Naive thymus-derived CD4-positive, alpha-beta T cell (primary cell): ENCODE measurements at regions not wholly inside any gene's neighbourhood (a gene's known extent, or its start where the extent isn't known, plus 50 kb on each side); places are given as distances from the start of the nearest gene placed in this dataset.

Experiments
- ATAC-seq: fragments of 150-1000 bp; cut with Tn5 transposase; 2 replicates; pipeline ENCODE4 v1.10.0; 2021; ENCODE audit warnings: mild to moderate bottlenecking, moderate library complexity
- CTCF ChIA-PET: fragments of 350-600 bp; sonication (Branson Sonifier 250); formaldehyde crosslinking; loops from one replicate; lab custom pipeline; 2021; ENCODE audit warnings: antibody characterized with exemption; lab: Charles Lee
- POLR2A ChIA-PET: fragments of 350-600 bp; sonication (Branson Sonifier 250); formaldehyde crosslinking; loops from one replicate; lab custom pipeline; 2021; ENCODE audit warnings: antibody characterized with exemption, inconsistent platforms; lab: Charles Lee
- DNase-seq, 9 donors: peaks; one replicate each; pipeline versions ENCODE4 v3.0.0 to v3.0.0-alpha.2; 2020 to 2022; ENCODE audit warnings: mixed read lengths in 1 of 9
- H3K27ac ChIP-seq: one replicate; pipeline ENCODE4 v1.7.0; 2013; ENCODE audit warnings: mild to moderate bottlenecking, low read depth, low read length, moderate library complexity
- H3K27me3 ChIP-seq, 2 donors: one replicate each; pipeline ENCODE4 v1.7.0; 2013; ENCODE audit warnings: low read length in 2 of 2, mild to moderate bottlenecking in 2 of 2, moderate library complexity in 2 of 2; ENCODE audit not compliant: control insufficient read depth in 2 of 2, insufficient read depth in 2 of 2
- H3K36me3 ChIP-seq, 3 experiments: 1 replicate in 2 of 3; 2 replicates in 1 of 3; pipeline ENCODE4 v1.7.0; 2013; ENCODE audit warnings: low read length in 3 of 3, mild to moderate bottlenecking in 3 of 3, moderate library complexity in 1 of 3; ENCODE audit not compliant: insufficient read depth in 3 of 3, control insufficient read depth in 2 of 3
- H3K4me1 ChIP-seq, 2 donors: one replicate each; pipeline ENCODE4 v1.7.0; 2013; ENCODE audit warnings: low read length in 2 of 2, mild to moderate bottlenecking in 2 of 2, moderate library complexity in 1 of 2; ENCODE audit not compliant: control insufficient read depth in 2 of 2, insufficient read depth in 2 of 2
- H3K4me3 ChIP-seq: 2 replicates; pipeline ENCODE4 v1.7.0; 2013; ENCODE audit warnings: mild to moderate bottlenecking, low read length
- H3K9me3 ChIP-seq, 3 experiments: 1 replicate in 2 of 3; 2 replicates in 1 of 3; pipeline ENCODE4 v1.7.0; 2013; ENCODE audit warnings: low read length in 3 of 3; ENCODE audit not compliant: control insufficient read depth in 2 of 3
- H3K27ac Mint-ChIP-seq, 9 donors: one replicate each; pipeline ENCODE4 v1.8.0; 2020 to 2022; ENCODE audit warnings: mixed read lengths in 9 of 9, mild to moderate bottlenecking in 8 of 9, moderate library complexity in 5 of 9, inconsistent platforms in 2 of 9
- H3K27me3 Mint-ChIP-seq, 5 donors: one replicate each; pipeline ENCODE4 v1.8.0; 2021 to 2022; ENCODE audit warnings: mixed read lengths in 5 of 5, mild to moderate bottlenecking in 1 of 5
- H3K36me3 Mint-ChIP-seq, 5 donors: one replicate each; pipeline ENCODE4 v1.8.0; 2020 to 2022; ENCODE audit warnings: mixed read lengths in 5 of 5, mild to moderate bottlenecking in 3 of 5, inconsistent platforms in 1 of 5
- H3K4me1 Mint-ChIP-seq, 7 donors: one replicate each; pipeline ENCODE4 v1.8.0; 2020 to 2022; ENCODE audit warnings: mixed read lengths in 7 of 7, mild to moderate bottlenecking in 3 of 7, inconsistent platforms in 1 of 7
- H3K4me3 Mint-ChIP-seq, 10 donors: one replicate each; pipeline ENCODE4 v1.8.0; 2020 to 2022; ENCODE audit warnings: mild to moderate bottlenecking in 10 of 10, mixed read lengths in 10 of 10, moderate library complexity in 6 of 10, inconsistent platforms in 2 of 10
- H3K9me3 Mint-ChIP-seq, 11 donors: one replicate each; pipeline ENCODE4 v1.8.0; 2020 to 2022; ENCODE audit warnings: mixed read lengths in 11 of 11, mild to moderate bottlenecking in 4 of 11, inconsistent platforms in 1 of 11, moderate library complexity in 1 of 11
- intact Hi-C, 2 donors: fragments of 100-400 bp; cut with micrococcal nuclease; formaldehyde crosslinking; loops; one replicate each; pipeline ENCODE4 v1.15.1; 2023

DNA sequence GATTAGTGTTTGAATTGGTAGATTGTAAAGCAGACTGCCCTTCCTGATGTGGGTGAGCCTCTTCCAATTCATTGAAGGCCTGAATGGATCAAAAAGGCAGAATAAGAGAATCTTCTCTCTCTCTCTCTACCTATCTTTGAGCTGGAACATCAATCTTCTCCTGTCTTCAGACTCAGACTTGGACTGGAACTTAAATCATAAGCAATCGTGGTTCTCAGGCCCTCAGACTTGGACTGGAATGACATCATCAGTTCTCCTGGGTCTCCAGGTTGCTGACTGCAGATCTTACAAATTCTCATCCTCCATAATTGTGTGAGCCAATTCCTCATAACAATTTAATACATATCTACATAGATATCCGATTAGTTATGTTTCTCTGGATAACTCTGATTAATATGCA is 66.8 kb downstream of the IER5 start:
- Mint-ChIP-seq H3K27me3 (peaks cover 0 to 37% (median 0%) of the 10 kb centered on the region in 5 donors), H3K4me1 (peaks cover 38 to 75% (median 62%) of the 10 kb centered on the region in 7 donors), H3K27ac (no peak overlapping the region), H3K4me3 (no peak overlapping the region), H3K36me3 (peaks cover 0 to 23% (median 0%) of the 10 kb centered on the region in 5 donors), H3K9me3 (peaks cover 0 to 3% (median 0%) of the 10 kb centered on the region in 11 donors)
- Histone ChIP-seq H3K9me3 (no peaks in the 10 kb centered on the region), H3K4me3 (no peak overlapping the region), H3K36me3 (no peaks in the 10 kb centered on the region), H3K27me3 (no peaks in the 10 kb centered on the region), H3K4me1 (peaks cover 40 to 49% of the 10 kb centered on the region in 2 donors), H3K27ac (no peak overlapping the region)
- no peak for ATAC-seq
- DNase-seq: no peak
- intact Hi-C loops: no loop called here
- POLR2A ChIA-PET: interaction anchor here (1.5 to 2.6 kb wide), 2 partner anchors 11 to 66 kb away, joined by 4 to 14 read pairs; partner anchors contain the start of gene IER5
- CTCF ChIA-PET: interaction anchor here (0.6 to 1.1 kb wide), 2 partner anchors 9 to 270 kb away, joined by 3 read pairs; no protein-coding TSS in a partner anchor

- Mint-ChIP-seq H3K9me3 (peaks cover 0 to 28% (median 10%) of the 10 kb centered on the region in 11 donors), H3K27me3 (peaks cover 0 to 50% (median 0%) of the 10 kb centered on the region in 5 donors), H3K27ac (peak overlapping the region; percentile 80 to 98 (median 91)), H3K4me1 (peaks cover 25 to 59% (median 45%) of the 10 kb centered on the region in 7 donors), H3K36me3 (peaks cover 0 to 44% (median 5%) of the 10 kb centered on the region in 5 donors), H3K4me3 (peak overlapping the region; percentile 48 to 83 (median 72))
- Histone ChIP-seq H3K27ac (no peak overlapping the region), H3K27me3 (no peaks in the 10 kb centered on the region), H3K36me3 (no peaks in the 10 kb centered on the region), H3K9me3 (peaks cover 0 to 16% (median 4%) of the 10 kb centered on the region in 3 experiments), H3K4me3 (peak overlapping the region; percentile 28), H3K4me1 (peaks cover 25 to 37% of the 10 kb centered on the region in 2 donors)
- ChIA-PET POLR2A (interaction anchor here (0.7 to 5.4 kb wide), 11 partner anchors 11 to 1429 kb away, joined by 3 to 84 read pairs (median 3); partner anchors contain the start of genes IER5 and RNASEL), CTCF (interaction anchor here (1.5 to 9.5 kb wide), 4 partner anchors 9 to 80 kb away, joined by 3 to 66 read pairs (median 32); no protein-coding TSS in a partner anchor)
- ATAC-seq (peak; percentile 75), DNase-seq (peak; percentile 20 to 74 (median 68))
- intact Hi-C loops: loop anchor here (1.0 to 2.0 kb wide), 2 partner anchors 10 to 55 kb away; no protein-coding TSS in a partner anchor
Measured at GRCh38 chr1:181159451-181160140, 71.1 kb downstream of the IER5 start.

DNA sequence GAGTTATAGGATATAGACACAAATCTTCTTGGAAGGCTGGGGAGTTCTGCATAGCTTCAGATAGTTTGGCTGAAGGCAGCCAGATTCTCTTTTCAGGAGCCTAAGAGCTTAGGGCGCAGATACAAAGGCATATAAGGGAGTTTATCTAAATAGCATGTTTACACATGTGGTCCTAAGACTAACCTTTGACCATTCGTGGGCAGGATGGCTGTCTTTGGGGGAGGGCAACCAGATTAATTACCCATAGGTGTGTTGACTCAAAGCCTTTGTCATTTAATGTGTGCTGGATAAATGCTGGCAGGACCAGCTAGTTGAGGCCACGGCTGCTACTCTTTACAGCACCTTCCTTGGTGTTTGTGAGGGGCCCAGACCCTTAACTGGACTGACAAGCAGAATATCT is 71.8 kb downstream of the IER5 start:
- H3K4me1 Mint-ChIP-seq: peaks cover 25 to 58% (median 47%) of the 10 kb centered on the region in 7 donors
- peaks cover 0 to 32% (median 16%) of the 10 kb centered on the region in 11 donors for H3K9me3 Mint-ChIP-seq
- no peaks in the 10 kb centered on the region for H3K27me3 ChIP-seq
- H3K27ac ChIP-seq: peak overlapping the region; percentile 14
- CTCF ChIA-PET: interaction anchor here (0.5 to 9.5 kb wide), 5 partner anchors 10 to 129 kb away, joined by 3 to 66 read pairs (median 12); no protein-coding TSS in a partner anchor
- DNase-seq (no peak), ATAC-seq (no peak)
- POLR2A ChIA-PET: interaction anchor here (0.7 to 5.4 kb wide), 11 partner anchors 11 to 1429 kb away, joined by 3 to 84 read pairs (median 3); partner anchors contain the start of genes IER5 and RNASEL
- H3K36me3 ChIP-seq: no peaks in the 10 kb centered on the region
- peaks cover 0 to 23% (median 4%) of the 10 kb centered on the region in 3 experiments for H3K9me3 ChIP-seq
- H3K27me3 Mint-ChIP-seq: peaks cover 0 to 50% (median 0%) of the 10 kb centered on the region in 5 donors
- peak overlapping the region; percentile 80 to 98 (median 91) for H3K27ac Mint-ChIP-seq
- intact Hi-C loops: loop anchor here in 1 of 2 donors (2.0 kb wide), 1 partner anchor 56 kb away; no protein-coding TSS in a partner anchor
- H3K36me3 Mint-ChIP-seq: peaks cover 0 to 49% (median 5%) of the 10 kb centered on the region in 5 donors
- peaks cover 25 to 37% of the 10 kb centered on the region in 2 donors for H3K4me1 ChIP-seq
- H3K4me3 Mint-ChIP-seq: peak overlapping the region; percentile 5 to 83 (median 72)
- H3K4me3 ChIP-seq: no peak overlapping the region

DNA sequence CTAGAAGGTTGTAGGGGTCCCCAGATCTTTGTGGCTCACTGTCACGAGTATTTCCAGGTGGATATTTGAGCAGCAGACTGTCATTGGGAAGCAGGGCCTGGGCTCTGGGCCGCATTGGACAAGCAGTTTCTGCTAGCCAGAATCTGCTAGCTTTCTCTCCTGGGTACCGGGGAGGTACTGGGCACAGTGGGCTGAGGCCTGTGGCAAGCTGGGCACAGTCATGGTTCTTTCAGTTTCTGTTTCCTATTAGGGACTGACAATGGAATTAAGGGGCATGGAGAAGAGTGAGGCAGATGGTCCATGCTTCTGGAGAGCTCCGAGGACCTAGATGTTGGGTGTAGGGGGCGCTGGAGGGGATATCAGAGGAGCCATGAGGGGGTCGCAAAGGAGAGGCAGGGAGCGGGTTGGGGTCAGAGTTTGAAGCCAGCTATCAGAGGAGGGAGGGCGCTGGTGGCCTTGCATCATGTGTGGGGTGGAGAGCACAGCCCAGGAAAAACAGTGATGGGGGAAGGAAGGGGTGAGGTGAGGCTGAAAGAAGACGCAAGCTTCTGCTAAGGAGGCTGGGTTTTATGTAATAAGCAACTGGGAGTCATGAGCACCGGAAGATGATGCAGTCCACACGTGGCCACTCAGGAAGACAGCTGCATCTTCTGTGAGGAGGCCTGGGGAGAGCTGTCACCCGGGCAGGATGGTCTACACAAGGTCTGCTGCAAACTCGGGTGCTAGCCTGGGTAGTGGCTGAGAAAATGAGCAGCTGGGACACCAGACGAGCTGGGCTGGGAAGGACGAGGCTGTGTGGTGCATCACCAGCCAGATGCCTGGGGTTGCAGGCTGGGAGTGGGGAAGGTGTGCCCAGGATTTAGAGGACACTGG is 72.7 kb downstream of the IER5 start:
- intact Hi-C loops: loop anchor here in 1 of 2 donors (2.0 kb wide), 1 partner anchor 56 kb away; no protein-coding TSS in a partner anchor
- ChIA-PET CTCF (interaction anchor here (0.7 to 9.5 kb wide), 7 partner anchors 9 to 76 kb away, joined by 3 to 66 read pairs (median 12); no protein-coding TSS in a partner anchor), POLR2A (interaction anchor here (0.5 to 5.4 kb wide), 5 partner anchors 12 to 655 kb away, joined by 3 to 84 read pairs (median 7); partner anchors contain the start of gene IER5)
- H3K4me1 Mint-ChIP-seq: peaks cover 26 to 57% (median 47%) of the 10 kb centered on the region in 7 donors
- H3K9me3 ChIP-seq: peaks cover 0 to 23% (median 4%) of the 10 kb centered on the region in 3 experiments
- H3K36me3 Mint-ChIP-seq: peaks cover 0 to 48% (median 5%) of the 10 kb centered on the region in 5 donors
- DNase-seq: peak in 3 of 9 donors; percentile 9 to 18 (median 17)
- peak overlapping the region in 1 of 10 donors; percentile 13 for H3K4me3 Mint-ChIP-seq
- H3K27ac Mint-ChIP-seq: peak overlapping the region; percentile 26 to 90 (median 75)
- no peak overlapping the region for H3K4me3 ChIP-seq
- H3K9me3 Mint-ChIP-seq: peaks cover 0 to 36% (median 17%) of the 10 kb centered on the region in 11 donors
- H3K27me3 ChIP-seq: no peaks in the 10 kb centered on the region
- ATAC-seq: peak; percentile 67
- H3K36me3 ChIP-seq: no peaks in the 10 kb centered on the region
- peaks cover 25 to 38% of the 10 kb centered on the region in 2 donors for H3K4me1 ChIP-seq
- H3K27me3 Mint-ChIP-seq: peaks cover 0 to 43% (median 0%) of the 10 kb centered on the region in 5 donors
- no peak overlapping the region for H3K27ac ChIP-seq

GRCh38 chr1:181163662-181164061 is 75.2 kb downstream of the IER5 start:
- H3K27ac ChIP-seq: no peak overlapping the region
- no peaks in the 10 kb centered on the region for H3K36me3 ChIP-seq
- Mint-ChIP-seq H3K9me3 (peaks cover 0 to 40% (median 19%) of the 10 kb centered on the region in 11 donors), H3K36me3 (peaks cover 0 to 43% (median 5%) of the 10 kb centered on the region in 5 donors), H3K4me3 (no peak overlapping the region), H3K27me3 (peaks cover 0 to 36% (median 0%) of the 10 kb centered on the region in 5 donors), H3K4me1 (peaks cover 23 to 39% (median 36%) of the 10 kb centered on the region in 7 donors), H3K27ac (no peak overlapping the region)
- intact Hi-C loops: no loop called here
- H3K27me3 ChIP-seq: no peaks in the 10 kb centered on the region
- CTCF ChIA-PET: interaction anchor here (0.7 to 9.5 kb wide), 9 partner anchors 10 to 644 kb away, joined by 3 to 66 read pairs (median 4); no protein-coding TSS in a partner anchor
- ATAC-seq (no peak), DNase-seq (no peak)
- peaks cover 17 to 27% of the 10 kb centered on the region in 2 donors for H3K4me1 ChIP-seq
- peaks cover 0 to 23% (median 4%) of the 10 kb centered on the region in 3 experiments for H3K9me3 ChIP-seq
- POLR2A ChIA-PET: interaction anchor here (1.2 to 5.4 kb wide), 4 partner anchors 15 to 130 kb away, joined by 3 to 84 read pairs (median 6); partner anchors contain the start of gene IER5
- H3K4me3 ChIP-seq: no peak overlapping the region
